AG10803 (cell line): ENCODE measurements at regions not wholly inside any gene's neighbourhood (a gene's known extent, or its start where the extent isn't known, plus 50 kb on each side); places are given as distances from the start of the nearest gene placed in this dataset.

Source experiments
- DNase-seq: peaks from one replicate; pipeline ENCODE4 v3.0.0; 2010; ENCODE audit warnings: low read depth
- H3K4me3 ChIP-seq: 2 replicates; pipeline ENCODE4 v1.5.1; 2011; ENCODE audit warnings: mild to moderate bottlenecking, low read length, control low read depth
- CTCF ChIP-seq: conservative IDR thresholded peaks from 2 replicates; pipeline ENCODE4 v1.5.1; 2011; ENCODE audit warnings: mild to moderate bottlenecking, low read length, control low read depth, inconsistent platforms

GRCh38 chr18:35871337-35871736 is 101.1 kb upstream of the RMP24 start:
- DNase-seq, result no peak
- no peak for TF ChIP-seq CTCF
- H3K4me3 ChIP-seq, result no peak overlapping the region

- no peak overlapping the region for H3K4me3 ChIP-seq
- DNase-seq, result no peak
- no peak for TF ChIP-seq CTCF
Observed at GRCh38 chr18:35875566-35875965, 96.9 kb upstream of the RMP24 start.

GRCh38 chr18:35876243-35876642 is 96.2 kb upstream of the RMP24 start:
- no peak for TF ChIP-seq CTCF
- DNase-seq, result no peak
- H3K4me3 ChIP-seq, result no peak overlapping the region

- H3K4me3 ChIP-seq, result no peak overlapping the region
- DNase-seq, result no peak
- no peak for TF ChIP-seq CTCF
Observed at GRCh38 chr18:35880788-35881455, 91.6 kb upstream of the RMP24 start.

GRCh38 chr18:35888329-35888728 is 84.2 kb upstream of the RMP24 start:
- no peak for TF ChIP-seq CTCF
- DNase-seq, result no peak
- H3K4me3 ChIP-seq, result no peak overlapping the region

GRCh38 chr18:35889677-35890076 is 82.8 kb upstream of the RMP24 start:
- no peak for DNase-seq
- no peak overlapping the region for H3K4me3 ChIP-seq
- TF ChIP-seq CTCF, result no peak

- TF ChIP-seq CTCF, result no peak
- DNase-seq, result no peak
- no peak overlapping the region for H3K4me3 ChIP-seq
Observed at GRCh38 chr18:35890323-35890722, 82.2 kb upstream of the RMP24 start.
